ENCODE measurements at regions not wholly inside any gene's neighbourhood (a gene's known extent, or its start where the extent isn't known, plus 50 kb on each side); places are given as distances from the start of the nearest gene placed in this dataset.
"Not testable (repeated sequence)": the region's sequence is repeated elsewhere in the genome, so short reads cannot be mapped to it uniquely, and the experiment has no call there.

GRCh38 chr20:48141660-48142515, 356.6 kb upstream of the SULF2 start:
- DNase-seq (ENCODE audit: insufficient read length, low spot score), result no peak
- no peak for TF ChIP-seq TAF1 (IDR thresholded peaks at IDR 0.05; ENCODE audit: low read depth, low read length)
- no peak for TF ChIP-seq PAX5 (IDR thresholded peaks at IDR 0.05; ENCODE audit: insufficient read depth, low read length, severe bottlenecking)
- TF ChIP-seq POLR2AphosphoS5 (IDR thresholded peaks at IDR 0.05; ENCODE audit: low read depth, low read length), result no peak
- TF ChIP-seq SPI1 (IDR thresholded peaks at IDR 0.05; ENCODE audit: low read depth, low read length), result no peak
- no peak for TF ChIP-seq POLR2A (IDR thresholded peaks at IDR 0.05; ENCODE audit: low read depth, low read length)
- TF ChIP-seq POU2F2 (IDR thresholded peaks at IDR 0.05; ENCODE audit: low read depth, low read length), result no peak
- FAIRE-seq, result no peak

DNA sequence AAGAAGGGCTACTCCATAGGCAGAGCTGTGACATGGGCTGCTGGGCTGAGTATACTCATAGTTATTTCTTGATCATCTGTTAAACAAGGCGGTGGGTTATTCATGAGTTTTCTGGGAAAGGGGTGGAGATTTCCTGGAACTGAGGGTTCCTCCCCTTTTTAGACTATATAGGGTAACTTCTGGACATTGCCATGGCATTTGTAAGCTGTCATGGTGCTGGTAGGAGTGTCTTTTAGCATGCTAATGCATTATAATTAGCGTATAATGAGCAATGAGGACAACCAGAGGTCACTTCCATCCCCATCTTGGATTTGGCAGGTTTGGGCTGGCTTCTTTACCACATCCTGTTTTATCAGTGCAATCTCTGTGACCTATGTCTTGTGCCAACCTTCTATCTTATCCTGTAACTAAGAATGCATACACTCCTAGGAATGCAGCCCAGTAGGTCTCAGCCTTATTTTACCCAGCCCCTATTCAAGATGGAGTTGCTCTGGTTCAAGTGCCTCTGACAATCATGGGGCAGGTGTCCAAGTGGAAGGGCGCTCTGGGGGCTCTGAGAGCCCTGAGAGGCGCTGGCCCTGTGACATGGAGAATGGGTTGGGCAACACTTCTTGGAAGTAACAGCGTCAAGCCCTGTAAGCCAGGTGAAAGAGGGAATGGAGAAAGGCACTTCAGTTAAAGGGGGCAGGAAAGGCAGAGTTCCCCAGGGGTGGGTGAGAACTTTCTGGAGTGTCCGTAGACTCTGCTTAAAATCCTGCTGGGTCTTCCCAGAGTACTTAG, 354.2 kb upstream of the SULF2 start:
- TF ChIP-seq POLR2A (IDR thresholded peaks at IDR 0.05; ENCODE audit: low read depth, low read length) (no peak), TAF1 (IDR thresholded peaks at IDR 0.05; ENCODE audit: low read depth, low read length) (no peak), POU2F2 (IDR thresholded peaks at IDR 0.05; ENCODE audit: low read depth, low read length) (no peak), SPI1 (IDR thresholded peaks at IDR 0.05; ENCODE audit: low read depth, low read length) (no peak), PAX5 (IDR thresholded peaks at IDR 0.05; ENCODE audit: insufficient read depth, low read length, severe bottlenecking) (no peak), POLR2AphosphoS5 (IDR thresholded peaks at IDR 0.05; ENCODE audit: low read depth, low read length) (no peak)
- no peak for FAIRE-seq
- DNase-seq (ENCODE audit: insufficient read length, low spot score), result no peak

DNA sequence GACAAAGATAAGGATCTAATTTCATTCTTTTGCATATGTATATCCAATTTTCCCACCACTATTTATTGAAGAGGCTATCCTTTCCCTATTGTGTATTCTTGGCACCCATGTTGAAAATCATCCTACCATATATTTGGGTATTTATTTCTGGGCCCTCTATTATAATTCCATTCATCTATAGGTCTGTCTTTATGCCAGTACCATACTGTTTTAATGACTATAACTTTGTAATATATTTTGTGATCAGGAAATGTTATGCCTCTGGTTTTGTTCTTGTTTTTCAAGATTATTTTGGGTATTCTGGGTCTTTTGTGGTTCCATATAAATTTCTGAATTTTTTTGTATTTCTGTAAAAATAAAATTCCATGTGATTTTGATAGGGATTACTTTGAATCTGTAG, 347.6 kb upstream of the SULF2 start:
- TF ChIP-seq SPI1 (IDR thresholded peaks at IDR 0.05; ENCODE audit: low read depth, low read length), result no peak
- no peak for TF ChIP-seq PAX5 (IDR thresholded peaks at IDR 0.05; ENCODE audit: insufficient read depth, low read length, severe bottlenecking)
- TF ChIP-seq POLR2AphosphoS5 (IDR thresholded peaks at IDR 0.05; ENCODE audit: low read depth, low read length), result no peak
- no peak for FAIRE-seq
- DNase-seq (ENCODE audit: insufficient read length, low spot score), result no peak

- TF ChIP-seq POLR2AphosphoS5 (IDR thresholded peaks at IDR 0.05; ENCODE audit: low read depth, low read length) (no peak), PAX5 (IDR thresholded peaks at IDR 0.05; ENCODE audit: insufficient read depth, low read length, severe bottlenecking) (no peak), SPI1 (IDR thresholded peaks at IDR 0.05; ENCODE audit: low read depth, low read length) (no peak), POU2F2 (IDR thresholded peaks at IDR 0.05; ENCODE audit: low read depth, low read length) (no peak), POLR2A (IDR thresholded peaks at IDR 0.05; ENCODE audit: low read depth, low read length) (no peak), TAF1 (IDR thresholded peaks at IDR 0.05; ENCODE audit: low read depth, low read length) (no peak)
- DNase-seq (ENCODE audit: insufficient read length, low spot score), result no peak
- no peak for FAIRE-seq
Observed at GRCh38 chr20:48131581-48131980, 346.3 kb upstream of the SULF2 start.

- no peak for TF ChIP-seq PAX5 (IDR thresholded peaks at IDR 0.05; ENCODE audit: insufficient read depth, low read length, severe bottlenecking)
- TF ChIP-seq TAF1 (IDR thresholded peaks at IDR 0.05; ENCODE audit: low read depth, low read length), result no peak
- TF ChIP-seq POLR2A (IDR thresholded peaks at IDR 0.05; ENCODE audit: low read depth, low read length), result no peak
- no peak for TF ChIP-seq POLR2AphosphoS5 (IDR thresholded peaks at IDR 0.05; ENCODE audit: low read depth, low read length)
- TF ChIP-seq SPI1 (IDR thresholded peaks at IDR 0.05; ENCODE audit: low read depth, low read length), result no peak
- no peak for TF ChIP-seq POU2F2 (IDR thresholded peaks at IDR 0.05; ENCODE audit: low read depth, low read length)
- FAIRE-seq, result no peak
Observed at GRCh38 chr20:48129345-48129942, 344.2 kb upstream of the SULF2 start.

DNA sequence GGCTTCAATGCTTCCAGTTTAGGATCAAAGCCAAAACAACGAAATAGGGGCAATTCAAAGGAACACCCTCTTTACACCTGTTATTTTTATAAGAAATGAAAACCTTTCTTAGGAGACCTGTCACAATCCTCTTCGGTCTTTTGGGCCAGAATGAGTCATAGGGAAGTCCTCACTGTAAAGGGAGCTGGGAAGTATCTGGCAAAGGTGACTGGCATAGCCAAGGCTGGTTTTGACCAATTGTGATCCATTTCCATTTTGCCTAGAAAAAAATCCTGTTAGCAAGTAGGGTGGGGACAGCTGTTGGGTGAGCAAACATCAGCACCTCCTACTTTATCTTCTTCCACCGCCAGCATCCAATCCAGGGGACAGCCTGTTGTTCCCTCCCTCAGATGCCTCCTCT, 343.2 kb upstream of the SULF2 start:
- TF ChIP-seq SPI1 (IDR thresholded peaks at IDR 0.05; ENCODE audit: low read depth, low read length) (no peak), TAF1 (IDR thresholded peaks at IDR 0.05; ENCODE audit: low read depth, low read length) (no peak), POLR2AphosphoS5 (IDR thresholded peaks at IDR 0.05; ENCODE audit: low read depth, low read length) (no peak), POU2F2 (IDR thresholded peaks at IDR 0.05; ENCODE audit: low read depth, low read length) (no peak)
- DNase-seq (ENCODE audit: insufficient read length, low spot score) (no peak), FAIRE-seq (no peak)

More at GRCh38 chr20:48129345-48129942, 344.2 kb upstream of the SULF2 start:
- DNase-seq (ENCODE audit: insufficient read length, low spot score), result no peak

DNA sequence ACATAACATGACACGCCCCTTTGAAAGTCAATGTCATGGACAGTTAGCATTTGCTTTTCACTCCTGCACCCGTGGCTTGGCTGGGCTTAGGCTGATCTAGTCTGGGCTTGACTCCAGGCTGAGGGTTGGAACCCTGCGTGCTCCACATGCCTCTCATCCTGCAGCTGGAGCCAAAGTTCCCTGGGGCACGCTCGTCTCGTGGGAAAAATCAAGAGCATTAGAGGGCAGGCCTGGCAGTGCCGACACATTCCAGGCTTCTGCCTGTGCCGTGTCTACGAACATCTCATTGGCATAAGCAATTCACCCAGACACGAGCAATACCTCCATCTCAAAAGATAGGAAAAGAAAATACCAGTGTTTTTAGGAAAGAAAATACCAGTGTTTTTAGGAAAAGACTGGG, 342.7 kb upstream of the SULF2 start:
- DNase-seq (ENCODE audit: insufficient read length, low spot score); FAIRE-seq: not testable (repeated sequence)

DNA sequence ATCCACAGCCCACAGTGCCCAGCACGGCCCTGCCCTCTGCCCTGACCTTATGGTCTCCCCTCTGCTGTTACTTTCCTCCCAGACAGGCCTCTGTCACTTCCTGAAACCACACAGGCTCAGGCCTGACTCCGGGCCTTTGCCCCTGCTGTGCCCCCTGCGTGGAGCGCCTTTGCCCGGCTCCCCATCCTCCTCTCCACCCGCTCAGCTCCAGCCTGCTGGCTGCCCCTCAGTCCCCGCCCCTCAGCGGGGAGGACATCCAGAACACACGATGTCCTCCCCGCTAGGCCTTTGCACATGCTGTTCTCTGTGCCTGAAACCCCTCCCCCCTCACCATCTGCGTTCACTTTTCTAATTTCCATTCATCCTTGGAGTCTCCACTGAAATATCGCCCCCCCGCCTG, 341.9 kb upstream of the SULF2 start:
- not testable (repeated sequence) for FAIRE-seq; DNase-seq (ENCODE audit: insufficient read length, low spot score)

DNA sequence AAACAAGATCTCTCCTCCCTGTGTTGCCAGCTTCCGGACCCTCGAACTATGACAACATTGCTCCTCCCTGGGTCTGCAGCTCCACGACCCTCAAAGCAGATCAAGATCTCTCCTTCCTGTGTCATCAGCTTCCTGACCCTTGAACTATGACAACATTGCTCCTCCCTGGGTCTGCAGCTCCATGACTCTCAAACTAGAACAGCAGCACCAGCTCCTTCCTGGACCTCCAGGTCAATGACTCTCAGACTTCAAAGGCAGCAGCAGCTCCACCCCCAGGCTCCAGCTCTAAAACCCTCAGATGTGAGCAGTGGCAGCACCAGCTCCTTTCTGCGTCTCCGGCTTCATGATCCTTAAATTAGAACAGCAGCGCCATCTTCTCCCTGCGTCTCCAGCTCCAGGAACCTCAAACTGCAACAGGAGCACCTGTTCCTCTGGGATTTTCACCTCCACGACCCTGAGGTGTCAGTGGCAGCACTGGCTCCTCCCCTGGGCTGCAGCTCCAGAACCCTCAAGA, 341.0 kb upstream of the SULF2 start:
- DNase-seq (ENCODE audit: insufficient read length, low spot score), result no peak
- TF ChIP-seq PAX5 (IDR thresholded peaks at IDR 0.05; ENCODE audit: insufficient read depth, low read length, severe bottlenecking) (no peak), POLR2A (IDR thresholded peaks at IDR 0.05; ENCODE audit: low read depth, low read length) (no peak), POU2F2 (IDR thresholded peaks at IDR 0.05; ENCODE audit: low read depth, low read length) (no peak), TAF1 (IDR thresholded peaks at IDR 0.05; ENCODE audit: low read depth, low read length) (no peak)
- FAIRE-seq, result no peak

DNA sequence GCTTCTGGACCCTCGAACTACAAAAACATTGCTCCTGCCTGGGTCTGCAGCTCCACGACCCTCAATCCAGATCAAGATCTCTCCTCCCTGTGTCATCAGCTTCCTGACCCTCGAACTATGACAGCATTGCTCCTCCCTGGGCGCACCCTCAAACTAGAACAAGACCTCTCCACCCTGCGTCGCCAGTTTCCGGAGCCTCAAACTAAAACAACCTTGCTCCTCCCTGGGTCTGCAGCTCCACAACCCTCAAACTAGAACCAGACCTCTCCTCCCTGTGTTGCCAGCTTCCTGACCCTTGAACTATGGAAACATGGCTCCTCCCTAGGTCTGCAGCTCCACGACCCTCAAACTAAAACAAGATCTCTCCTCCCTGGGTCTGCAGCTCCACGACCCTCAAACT, 339.7 kb upstream of the SULF2 start:
- TF ChIP-seq PAX5 (IDR thresholded peaks at IDR 0.05; ENCODE audit: insufficient read depth, low read length, severe bottlenecking) (no peak), POLR2A (IDR thresholded peaks at IDR 0.05; ENCODE audit: low read depth, low read length) (no peak), TAF1 (IDR thresholded peaks at IDR 0.05; ENCODE audit: low read depth, low read length) (no peak), POU2F2 (IDR thresholded peaks at IDR 0.05; ENCODE audit: low read depth, low read length) (no peak), POLR2AphosphoS5 (IDR thresholded peaks at IDR 0.05; ENCODE audit: low read depth, low read length) (no peak), SPI1 (IDR thresholded peaks at IDR 0.05; ENCODE audit: low read depth, low read length) (no peak)
- DNase-seq (ENCODE audit: insufficient read length, low spot score) (no peak), FAIRE-seq (no peak)
